Frontal cortex (tissue), 3 donors: ENCODE measurements at regions not wholly inside any gene's neighbourhood (a gene's known extent, or its start where the extent isn't known, plus 50 kb on each side); places are given as distances from the start of the nearest gene placed in this dataset.

Experiments
- DNase-seq, 2 donors: peaks; one replicate each; pipeline ENCODE4 v3.0.0; 2012; ENCODE audit warnings: low spot score in 2 of 2
- FAIRE-seq: peaks from 2 replicates; lab custom pipeline; 2012; peaks lifted over from hg19 to GRCh38; lab: Jason Lieb, UNC
- donor health status: control.
- donor health status: control.
- donor health status: control.

DNA sequence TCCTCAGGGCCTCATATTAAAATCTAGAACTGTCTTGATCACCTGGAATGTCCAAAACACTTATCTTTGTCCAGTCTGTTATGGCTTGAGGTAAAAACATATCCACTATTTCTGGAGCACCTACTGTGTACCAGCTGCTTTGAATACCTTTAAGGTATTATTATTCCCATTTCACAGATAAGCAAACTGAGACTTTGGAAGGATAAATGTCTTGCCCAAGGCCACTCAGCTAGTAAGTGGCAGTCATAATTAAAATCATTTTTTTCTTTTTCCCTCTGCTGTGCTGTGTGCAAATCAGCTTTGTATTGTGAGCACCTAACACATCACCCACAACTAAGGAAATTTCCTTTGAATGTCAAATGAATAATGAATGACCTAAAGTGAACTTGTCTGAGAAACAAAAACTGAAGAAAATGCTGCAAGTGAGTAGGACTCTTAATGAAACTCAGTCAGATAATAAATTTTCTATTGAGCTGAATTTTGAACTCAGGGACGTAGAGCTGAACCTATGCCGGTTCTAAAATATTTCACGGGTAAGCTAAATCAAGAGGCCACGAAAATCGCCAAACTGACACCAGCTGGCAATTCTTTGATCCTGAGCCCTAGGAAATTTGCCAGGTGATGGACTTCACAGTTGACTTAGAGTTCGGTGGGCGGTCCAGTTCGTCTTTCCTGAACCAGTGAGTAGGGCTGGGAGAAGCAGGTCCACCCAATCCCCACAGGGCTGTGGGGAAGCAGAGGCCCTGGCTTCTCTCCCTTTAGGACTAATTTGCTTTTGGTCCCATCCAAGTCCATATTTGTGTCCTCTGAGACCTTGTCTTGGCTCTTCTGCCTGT is 159.7 kb upstream of the PWP1 start:
- DNase-seq (no peak), FAIRE-seq (no peak)

DNA sequence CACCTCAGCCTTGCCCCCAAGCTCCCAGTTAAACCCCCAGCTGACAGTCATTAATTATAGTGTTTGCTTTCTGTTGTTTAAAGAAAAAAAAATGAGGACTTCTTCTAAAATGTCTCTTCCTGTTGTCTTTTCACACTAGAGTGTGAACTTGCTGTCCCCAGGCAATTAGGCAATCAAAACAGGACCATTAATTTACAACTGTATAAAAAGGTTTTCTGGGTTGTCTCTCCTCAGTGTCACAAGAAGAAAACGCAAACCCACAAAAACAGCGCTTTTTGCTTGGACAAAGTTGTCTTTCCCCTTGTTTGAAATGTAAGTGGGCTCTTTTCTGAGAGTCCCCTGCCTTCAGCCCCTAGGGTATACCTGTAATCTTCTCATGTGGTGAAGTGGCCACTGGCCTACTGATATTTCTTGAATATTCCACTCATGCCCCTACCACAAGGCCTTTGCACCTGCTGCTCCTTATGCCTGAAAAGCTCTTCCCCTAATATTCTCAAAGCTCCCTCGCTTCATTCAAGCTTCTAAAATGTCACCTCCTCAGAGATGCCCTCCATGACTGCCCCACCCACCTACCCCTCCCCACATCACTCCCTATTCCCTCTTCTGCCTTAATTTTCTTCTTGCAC is 158.9 kb upstream of the PWP1 start:
- DNase-seq (no peak), FAIRE-seq (no peak)

DNA sequence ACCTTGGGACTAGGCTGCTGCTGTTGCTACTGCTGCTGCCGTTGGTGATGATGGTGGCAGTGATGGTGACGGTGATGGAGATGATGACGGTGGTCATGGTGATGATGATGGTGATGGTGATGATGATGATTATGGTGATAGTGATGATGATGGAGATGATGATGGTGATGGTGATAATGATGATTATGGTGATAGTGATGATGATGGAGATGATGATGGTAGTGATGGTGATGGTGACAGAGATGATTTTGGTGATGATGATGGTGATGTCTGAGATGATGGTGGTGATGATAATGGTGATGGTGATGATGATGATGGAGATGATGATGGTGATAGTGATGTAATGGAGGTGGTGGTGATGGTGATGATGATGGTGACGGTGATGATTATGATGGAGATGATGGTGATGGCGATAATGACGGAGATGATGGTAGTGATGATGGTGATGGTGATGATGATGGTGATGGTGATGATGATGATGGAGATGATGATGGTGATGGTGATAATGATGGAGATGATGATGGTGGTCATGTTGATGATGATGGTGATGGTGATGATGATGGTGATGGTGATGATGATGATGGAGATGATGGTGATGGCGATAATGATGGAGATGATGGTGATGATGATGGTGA is 156.8 kb upstream of the PWP1 start:
- FAIRE-seq, result no peak
- DNase-seq, result no peak

- DNase-seq, result no peak
- FAIRE-seq, result no peak
Measured at GRCh38 chr12:107529991-107530390, 155.6 kb upstream of the PWP1 start.

DNA sequence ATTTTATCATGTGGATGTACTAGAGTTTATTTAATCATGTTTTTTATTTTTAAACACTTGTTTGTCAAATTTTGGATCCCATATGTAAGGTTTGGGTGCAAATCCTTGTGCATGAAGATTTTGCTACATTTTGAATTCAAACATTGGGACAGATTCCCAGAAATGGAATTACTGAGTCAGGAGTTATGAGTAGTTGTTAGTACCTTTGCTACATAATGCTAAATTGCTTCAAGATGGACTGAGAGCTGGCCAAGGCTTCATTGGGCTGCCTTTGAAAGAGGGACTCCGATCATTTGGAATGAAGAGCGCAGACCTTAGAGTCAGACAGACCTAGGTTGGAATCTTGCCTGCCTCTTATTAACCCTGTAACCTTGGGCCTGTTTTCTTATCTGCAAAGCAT is 154.9 kb upstream of the PWP1 start:
- no peak for DNase-seq
- no peak for FAIRE-seq

DNA sequence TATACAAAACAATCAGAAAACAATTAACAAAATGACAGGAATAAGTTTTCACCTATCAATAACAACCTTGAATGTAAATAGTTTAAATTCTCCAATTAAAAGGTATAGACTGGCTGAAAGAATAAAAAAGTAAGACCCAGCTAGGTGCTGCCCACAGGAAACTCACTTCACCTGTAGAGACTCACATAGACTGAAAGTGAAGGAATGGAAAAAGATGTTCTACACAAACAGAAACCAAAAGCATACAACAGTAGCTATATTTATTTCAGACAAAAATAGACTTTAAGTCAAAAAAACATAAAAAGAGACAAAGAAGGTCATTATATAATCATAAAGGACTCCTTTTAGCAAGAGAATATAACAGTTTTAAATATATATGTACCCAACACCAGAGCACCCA is 152.4 kb upstream of the PWP1 start:
- FAIRE-seq (no peak), DNase-seq (no peak)

DNA sequence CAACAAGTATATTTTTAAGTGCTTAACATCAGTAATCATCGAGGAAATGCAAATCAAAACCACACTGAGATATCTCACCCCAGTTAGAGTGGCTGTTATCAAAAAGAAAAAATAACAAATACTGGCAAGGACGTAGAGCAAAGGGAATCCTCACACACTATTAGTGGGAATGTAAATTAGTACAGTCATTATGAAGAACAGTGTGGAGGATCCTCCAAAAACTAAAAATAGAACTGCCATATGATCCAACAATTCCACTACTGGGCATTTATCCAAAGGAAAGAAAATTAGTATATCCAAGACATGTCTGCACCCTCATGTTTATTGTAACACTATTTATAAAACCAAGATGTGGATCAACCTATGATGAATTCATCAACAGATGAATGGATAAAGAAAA is 149.0 kb upstream of the PWP1 start:
- no peak for DNase-seq
- no peak for FAIRE-seq

DNA sequence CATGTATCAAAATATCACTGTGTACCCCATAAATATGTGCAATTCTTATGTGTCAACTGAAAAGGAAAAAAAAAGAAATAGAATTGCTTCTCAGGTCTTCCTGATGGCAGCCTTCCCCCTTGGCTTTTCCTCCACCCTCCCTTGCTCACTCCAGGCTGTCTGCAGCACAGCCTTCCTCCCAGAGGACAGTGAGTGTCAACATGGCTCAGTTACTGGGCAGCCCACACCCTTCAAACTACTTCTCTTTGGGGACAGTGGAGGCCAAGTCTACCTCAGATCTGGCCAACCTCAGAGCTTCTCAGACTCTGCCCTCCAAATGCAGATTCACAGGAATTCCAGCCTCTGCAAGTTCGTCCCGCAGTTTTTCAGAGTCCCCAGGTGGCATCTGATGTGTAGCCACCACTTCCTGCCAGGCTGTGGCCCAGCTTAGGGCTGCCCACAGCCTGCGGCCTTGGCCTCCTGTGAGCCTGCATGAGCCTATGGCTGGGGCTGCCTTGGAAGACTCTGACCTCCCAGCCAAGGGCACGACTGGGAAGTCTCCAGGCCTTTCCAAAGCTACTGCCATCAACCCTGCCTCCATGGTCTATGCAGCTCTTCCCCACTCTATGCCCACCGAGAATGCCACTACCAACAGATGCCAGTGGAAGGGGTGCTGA is 148.0 kb upstream of the PWP1 start:
- FAIRE-seq (no peak), DNase-seq (no peak)

GRCh38 chr12:107539196-107539939 is 146.2 kb upstream of the PWP1 start:
- no peak for DNase-seq
- FAIRE-seq, result no peak

GRCh38 chr12:107541001-107541705 is 144.4 kb upstream of the PWP1 start:
- no peak for DNase-seq
- no peak for FAIRE-seq

GRCh38 chr12:107543416-107543815 is 142.2 kb upstream of the PWP1 start:
- no peak for FAIRE-seq
- no peak for DNase-seq

- FAIRE-seq (no peak), DNase-seq (no peak)
Measured at GRCh38 chr12:107543841-107544240, 141.8 kb upstream of the PWP1 start.

GRCh38 chr12:107544937-107545336 is 140.7 kb upstream of the PWP1 start:
- no peak for FAIRE-seq

GRCh38 chr12:107545737-107546353 is 139.8 kb upstream of the PWP1 start:
- no peak for FAIRE-seq
- no peak for DNase-seq

More at GRCh38 chr12:107544937-107545336, 140.7 kb upstream of the PWP1 start:
- no peak for DNase-seq

- DNase-seq (no peak), FAIRE-seq (no peak)
Measured at GRCh38 chr12:107547389-107547788, 138.2 kb upstream of the PWP1 start.

DNA sequence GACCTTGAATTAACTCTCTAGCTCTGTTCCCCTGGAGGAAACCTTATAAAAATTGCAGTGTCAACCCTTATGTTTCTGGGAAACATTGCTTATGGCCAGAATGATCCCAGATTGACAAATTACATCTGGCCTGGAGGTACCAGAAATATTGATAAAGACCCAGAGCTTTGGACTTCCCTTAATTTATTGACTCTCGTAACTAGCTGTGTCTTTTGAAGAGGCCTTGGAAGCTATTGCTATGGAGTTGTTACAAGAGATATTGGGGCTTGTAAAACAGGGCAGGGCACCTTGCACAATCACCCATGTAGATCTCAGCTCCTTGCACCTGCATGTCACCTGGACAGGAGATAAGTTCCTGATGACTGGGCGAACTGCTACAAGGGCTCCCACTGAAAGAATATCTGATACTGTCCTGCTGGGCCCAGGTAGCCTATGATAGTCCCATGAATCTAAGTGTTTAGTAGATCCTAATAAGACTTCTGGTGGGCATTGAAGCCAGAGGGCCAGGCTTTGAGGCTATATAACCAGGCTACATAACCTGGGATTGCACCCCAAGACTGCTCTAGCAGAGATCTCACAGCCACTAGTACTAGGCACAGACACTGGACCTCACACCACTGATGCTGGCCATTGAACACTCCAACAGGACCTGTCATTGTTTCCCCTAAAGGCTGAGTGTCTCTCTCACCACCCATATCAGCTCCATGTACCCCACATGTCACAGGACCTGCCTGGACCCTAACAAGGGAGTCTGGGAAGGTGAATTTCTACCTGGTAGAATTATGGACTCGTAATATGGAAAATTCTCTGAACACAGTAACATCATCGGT is 135.7 kb upstream of the PWP1 start:
- no peak for DNase-seq
- FAIRE-seq, result no peak

- FAIRE-seq, result no peak
Measured at GRCh38 chr12:107551434-107551833, 134.2 kb upstream of the PWP1 start.

DNA sequence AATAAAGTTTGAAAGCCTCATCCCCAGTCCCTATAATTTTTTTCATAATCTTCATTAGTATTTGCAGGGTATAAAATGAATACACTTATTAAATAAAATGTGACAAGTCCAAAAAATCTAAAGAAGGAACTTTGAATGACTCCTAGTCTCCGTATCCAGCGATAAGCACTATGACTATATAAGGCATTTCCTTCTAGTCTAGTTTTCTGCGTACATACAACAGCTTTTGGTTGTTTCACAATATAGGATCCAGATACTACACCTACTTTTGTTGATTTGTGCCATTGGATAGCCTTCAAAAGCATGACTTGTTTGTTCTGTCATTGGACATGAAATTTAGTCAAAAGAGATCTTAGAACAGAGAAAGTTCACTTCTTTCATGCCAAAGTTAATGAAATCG is 133.3 kb upstream of the PWP1 start:
- FAIRE-seq (no peak), DNase-seq (no peak)

More at GRCh38 chr12:107551434-107551833, 134.2 kb upstream of the PWP1 start:
- no peak for DNase-seq
